Body of pancreas (tissue), 4 donors: ENCODE measurements at regions not wholly inside any gene's neighbourhood (a gene's known extent, or its start where the extent isn't known, plus 50 kb on each side); places are given as distances from the start of the nearest gene placed in this dataset.

ENCODE experiments used
- ATAC-seq: fragments of 150-250 bp; one replicate; pipeline ENCODE4 v1.9.1; 2016
- DNase-seq, 4 donors: peaks; one replicate each; pipeline ENCODE4 v3.0.0-alpha.2; 2019
- H3K27ac ChIP-seq, 4 donors: fragments of 200-600 bp; sonication (generic); 1 replicate in 3 of 4; 2 replicates in 1 of 4; pipeline versions ENCODE4 v1.5.1 to v1.6.1; 2016 to 2019; ENCODE audit warnings: mild to moderate bottlenecking in 1 of 4, mixed read lengths in 1 of 4, moderate library complexity in 1 of 4
- H3K27me3 ChIP-seq, 2 donors: fragments of 200-600 bp; sonication (generic); one replicate each; pipeline ENCODE4 v1.6.0; 2016; ENCODE audit warnings: mild to moderate bottlenecking in 1 of 2
- H3K36me3 ChIP-seq, 2 donors: fragments of 200-600 bp; sonication (generic); replicated peaks in 1 of 2; 2 replicates each; pipeline ENCODE4 v1.5.1; 2016; ENCODE audit warnings: low read depth in 2 of 2; ENCODE audit not compliant: insufficient read depth in 1 of 2
- H3K4me1 ChIP-seq: fragments of 200-600 bp; sonication (generic); one replicate; pipeline ENCODE4 v1.6.0; 2016
- H3K4me3 ChIP-seq, 2 donors: fragments of 200-600 bp; sonication (generic); 1 replicate in 1 of 2; 2 replicates in 1 of 2; pipeline ENCODE4 v1.5.1; 2016 to 2019
- H3K9me3 ChIP-seq, 3 donors: fragments of 200-600 bp; sonication (generic); 1 replicate in 2 of 3; 2 replicates in 1 of 3; pipeline ENCODE4 v1.5.1; 2016
- POLR2A ChIP-seq, 3 donors: fragments of 450-650 bp; IDR thresholded peaks; one replicate each; pipeline ENCODE4 v1.6.1; 2016; ENCODE audit warnings: antibody characterized with exemption in 3 of 3, mild to moderate bottlenecking in 2 of 3
- whole genome bisulfite sequencing, 2 donors: methylation state at CpG; one replicate each; pipeline ENCODE4 v1.1.5; 2017; 5-methylcytosine and 5-hydroxymethylcytosine counted together
- intact Hi-C: fragments of 100-400 bp; cut with DNase I; formaldehyde crosslinking; loops from one replicate; pipeline ENCODE4 v1.15.1; 2023
- TF ChIP-seq, protein P1 (sequence below), 7 experiments: fragments of 450-650 bp in 4 of 7; fragments of 200-600 bp in 3 of 7; sonication (generic) in 3 of 7; IDR thresholded peaks; one replicate each; pipeline ENCODE4 v1.5.1; 2016 to 2019; ENCODE audit warnings: antibody characterized with exemption in 7 of 7

DNA sequence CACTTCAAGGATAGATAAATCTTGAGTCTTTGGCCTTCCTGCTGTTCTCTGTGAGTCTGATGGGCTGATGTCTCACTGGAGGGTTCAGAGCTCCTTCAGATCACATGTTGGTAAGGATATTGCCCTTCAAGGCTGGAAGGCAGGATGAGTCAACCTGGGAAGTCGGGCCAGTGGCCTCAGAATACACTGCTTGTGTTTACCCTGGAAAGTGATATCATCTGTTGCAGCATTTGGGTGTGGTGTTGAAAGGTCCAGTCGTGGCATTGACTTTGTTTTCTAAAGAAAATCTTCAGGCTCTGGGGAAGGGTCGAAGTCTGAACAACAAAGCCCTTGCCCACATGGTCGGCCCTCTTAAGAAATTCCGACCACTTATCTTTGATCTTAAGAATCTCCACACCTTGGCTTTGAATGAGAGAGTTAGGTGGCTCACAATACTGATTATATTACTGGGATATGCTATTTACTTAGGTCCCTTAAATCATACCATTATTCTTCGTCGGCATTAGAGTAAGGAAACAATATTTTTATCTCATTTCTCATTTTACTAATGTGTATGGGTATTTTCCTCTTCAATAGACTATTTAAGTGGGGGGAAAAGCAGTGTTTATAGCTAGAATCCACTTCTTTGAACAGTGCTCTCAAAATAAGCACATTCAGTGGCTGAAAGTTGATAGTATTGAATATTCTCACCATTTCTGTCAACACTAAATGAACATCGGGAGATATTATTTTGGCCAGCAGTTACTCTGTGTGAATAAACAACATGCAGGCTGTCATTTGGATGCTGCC, 303.9 kb upstream of the RASGRP1 start:
- H3K27me3 ChIP-seq = no peaks in the 10 kb centered on the region
- no peaks in the 10 kb centered on the region for H3K9me3 ChIP-seq
- DNase-seq (no peak), ATAC-seq (no peak)
- no peaks in the 10 kb centered on the region for H3K4me1 ChIP-seq
- no peak overlapping the region for H3K27ac ChIP-seq
- H3K36me3 ChIP-seq = no peaks in the 10 kb centered on the region
- intact Hi-C loops = no loop called here
- TF ChIP-seq, protein P1, sequence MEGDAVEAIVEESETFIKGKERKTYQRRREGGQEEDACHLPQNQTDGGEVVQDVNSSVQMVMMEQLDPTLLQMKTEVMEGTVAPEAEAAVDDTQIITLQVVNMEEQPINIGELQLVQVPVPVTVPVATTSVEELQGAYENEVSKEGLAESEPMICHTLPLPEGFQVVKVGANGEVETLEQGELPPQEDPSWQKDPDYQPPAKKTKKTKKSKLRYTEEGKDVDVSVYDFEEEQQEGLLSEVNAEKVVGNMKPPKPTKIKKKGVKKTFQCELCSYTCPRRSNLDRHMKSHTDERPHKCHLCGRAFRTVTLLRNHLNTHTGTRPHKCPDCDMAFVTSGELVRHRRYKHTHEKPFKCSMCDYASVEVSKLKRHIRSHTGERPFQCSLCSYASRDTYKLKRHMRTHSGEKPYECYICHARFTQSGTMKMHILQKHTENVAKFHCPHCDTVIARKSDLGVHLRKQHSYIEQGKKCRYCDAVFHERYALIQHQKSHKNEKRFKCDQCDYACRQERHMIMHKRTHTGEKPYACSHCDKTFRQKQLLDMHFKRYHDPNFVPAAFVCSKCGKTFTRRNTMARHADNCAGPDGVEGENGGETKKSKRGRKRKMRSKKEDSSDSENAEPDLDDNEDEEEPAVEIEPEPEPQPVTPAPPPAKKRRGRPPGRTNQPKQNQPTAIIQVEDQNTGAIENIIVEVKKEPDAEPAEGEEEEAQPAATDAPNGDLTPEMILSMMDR (IDR thresholded peaks at IDR 0.05) = no peak
- no peak for TF ChIP-seq POLR2A (IDR thresholded peaks at IDR 0.05)
- WGBS, 2 donors = 60 to 63% methylated on average over 8 of the region's 8 CpGs
- no peak overlapping the region for H3K4me3 ChIP-seq

DNA sequence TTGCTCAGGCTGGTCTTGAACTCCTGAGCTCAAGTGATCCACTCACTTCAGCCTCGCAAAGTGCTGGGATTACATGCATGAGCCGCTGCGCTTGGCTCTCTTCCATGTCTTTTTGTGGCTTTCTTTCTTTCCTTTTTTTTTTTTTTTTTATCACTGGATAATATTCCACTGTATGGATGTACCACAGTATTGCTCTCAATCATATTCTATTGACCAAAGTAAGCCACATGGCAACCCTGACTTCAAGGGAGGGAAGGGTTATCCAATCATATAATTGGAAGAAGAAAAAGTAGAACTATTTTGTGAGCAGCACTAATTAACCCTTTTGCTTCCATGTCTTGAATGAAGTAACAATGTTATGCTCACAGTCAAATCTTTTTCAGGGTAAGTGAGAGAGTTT, 307.0 kb upstream of the RASGRP1 start:
- Histone ChIP-seq H3K4me3 (no peak overlapping the region), H3K9me3 (no peaks in the 10 kb centered on the region), H3K27ac (no peak overlapping the region), H3K36me3 (no peaks in the 10 kb centered on the region), H3K27me3 (no peaks in the 10 kb centered on the region), H3K4me1 (no peaks in the 10 kb centered on the region)
- intact Hi-C loops = no loop called here
- 86 to 95% methylated on average over 3 of the region's 3 CpGs for WGBS, 2 donors
- TF ChIP-seq, protein P1 (IDR thresholded peaks at IDR 0.05) = no peak
- TF ChIP-seq POLR2A (IDR thresholded peaks at IDR 0.05) = no peak
- DNase-seq (no peak), ATAC-seq (no peak)

DNA sequence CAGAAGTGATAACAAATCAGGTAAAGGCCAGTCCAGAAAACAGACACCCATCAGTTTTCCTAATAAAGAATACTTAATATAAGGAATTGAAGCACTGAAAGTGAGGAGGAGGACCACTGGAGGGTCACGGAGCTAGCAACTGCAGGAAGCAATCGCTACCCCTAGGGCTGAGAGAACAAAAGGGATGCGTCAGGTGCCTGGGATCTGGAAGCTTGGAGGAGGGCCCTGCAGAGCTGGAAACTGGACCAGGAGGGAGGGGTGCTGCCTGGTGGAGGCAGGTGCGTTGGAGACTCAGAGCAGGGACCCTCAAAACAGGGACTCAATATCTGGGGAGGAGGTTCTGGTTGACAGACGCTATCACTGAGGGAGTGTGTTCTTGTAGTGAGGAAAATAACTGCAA, 308.1 kb upstream of the RASGRP1 start:
- H3K36me3 ChIP-seq = no peaks in the 10 kb centered on the region
- ATAC-seq (no peak), DNase-seq (no peak)
- intact Hi-C loops = no loop called here
- no peak overlapping the region for H3K27ac ChIP-seq
- no peaks in the 10 kb centered on the region for H3K9me3 ChIP-seq
- no peaks in the 10 kb centered on the region for H3K4me1 ChIP-seq
- H3K4me3 ChIP-seq = no peak overlapping the region
- H3K27me3 ChIP-seq = no peaks in the 10 kb centered on the region
- TF ChIP-seq, protein P1 (IDR thresholded peaks at IDR 0.05) = no peak
- TF ChIP-seq POLR2A (IDR thresholded peaks at IDR 0.05) = no peak
- 76 to 91% methylated on average over 5 of the region's 5 CpGs for WGBS, 2 donors

DNA sequence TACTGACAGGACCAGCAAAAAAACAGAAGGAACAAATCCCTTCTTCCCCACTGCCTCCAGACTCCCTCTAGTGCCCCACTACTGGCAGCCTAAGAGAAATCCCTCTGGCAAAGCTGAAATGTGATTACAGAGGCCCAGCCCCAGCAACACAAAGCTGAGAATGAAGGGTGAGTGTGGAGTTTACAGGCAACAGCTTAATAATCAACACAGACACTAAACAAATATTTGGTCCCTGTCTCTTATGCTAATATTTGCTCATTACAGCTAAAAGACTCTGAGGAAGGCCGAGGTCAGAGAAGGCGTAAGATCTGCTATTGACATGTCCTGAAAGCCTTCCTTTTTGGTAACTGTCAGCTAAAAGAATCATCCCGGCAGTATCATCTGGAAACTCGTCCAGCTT, 308.5 kb upstream of the RASGRP1 start:
- Histone ChIP-seq H3K27ac (no peak overlapping the region), H3K9me3 (no peaks in the 10 kb centered on the region), H3K27me3 (no peaks in the 10 kb centered on the region), H3K4me3 (no peak overlapping the region), H3K4me1 (no peaks in the 10 kb centered on the region), H3K36me3 (no peaks in the 10 kb centered on the region)
- intact Hi-C loops = no loop called here
- ATAC-seq (no peak), DNase-seq (no peak)
- no peak for TF ChIP-seq POLR2A (IDR thresholded peaks at IDR 0.05)
- TF ChIP-seq, protein P1 (IDR thresholded peaks at IDR 0.05) = no peak
- WGBS, 2 donors = 36 to 39% methylated on average over 4 of the region's 4 CpGs

DNA sequence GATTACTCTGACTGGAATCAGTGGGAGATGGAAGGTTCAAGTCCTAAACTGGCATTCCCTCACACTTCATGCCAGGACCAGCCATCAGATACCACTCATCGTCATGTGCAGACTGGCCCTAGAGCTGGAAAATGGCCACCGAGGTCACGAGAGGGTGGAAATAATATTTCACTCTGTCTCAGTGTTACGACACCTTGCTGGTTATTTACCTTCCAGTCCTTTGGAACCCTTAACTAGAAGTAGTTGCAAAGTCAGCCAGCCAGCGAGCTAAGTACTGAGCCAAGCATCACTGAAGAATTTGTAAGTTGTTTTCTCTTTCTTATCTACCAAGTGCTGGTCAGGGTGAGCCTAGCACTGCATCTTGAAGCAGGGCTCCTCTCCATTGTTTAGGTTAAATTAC, 309.9 kb upstream of the RASGRP1 start:
- no peak overlapping the region for H3K4me3 ChIP-seq
- H3K27me3 ChIP-seq = no peaks in the 10 kb centered on the region
- no peaks in the 10 kb centered on the region for H3K4me1 ChIP-seq
- DNase-seq (no peak), ATAC-seq (no peak)
- TF ChIP-seq, protein P1 (IDR thresholded peaks at IDR 0.05) = no peak
- TF ChIP-seq POLR2A (IDR thresholded peaks at IDR 0.05) = no peak
- no peaks in the 10 kb centered on the region for H3K9me3 ChIP-seq
- 67 to 75% methylated on average over 5 of the region's 5 CpGs for WGBS, 2 donors
- H3K36me3 ChIP-seq = no peaks in the 10 kb centered on the region
- intact Hi-C loops = no loop called here
- no peak overlapping the region for H3K27ac ChIP-seq
